HG03139 (cell line): ENCODE measurements at regions not wholly inside any gene's neighbourhood (a gene's known extent, or its start where the extent isn't known, plus 50 kb on each side); places are given as distances from the start of the nearest gene placed in this dataset.
"Not testable (repeated sequence)": the region's sequence is repeated elsewhere in the genome, so short reads cannot be mapped to it uniquely, and the experiment has no call there.

Experiments used
- ATAC-seq: cut with Tn5 transposase; IDR thresholded peaks from one replicate; pipeline ENCODE4 v1.9.1; 2021; ENCODE audit not compliant: unreplicated experiment

- no peak for ATAC-seq
Observed at GRCh38 chr13:61144301-61144700, 271.3 kb downstream of the PCDH20 start.

- no peak for ATAC-seq
Observed at GRCh38 chr13:61142506-61142905, 273.1 kb downstream of the PCDH20 start.

GRCh38 chr13:61138857-61139256, 276.8 kb downstream of the PCDH20 start:
- ATAC-seq: no peak

- ATAC-seq: no peak
Observed at GRCh38 chr13:61136515-61136914, 279.1 kb downstream of the PCDH20 start.

- no peak for ATAC-seq
Observed at GRCh38 chr13:61136093-61136492, 279.6 kb downstream of the PCDH20 start.

GRCh38 chr13:61135583-61135982, 280.1 kb downstream of the PCDH20 start:
- ATAC-seq: no peak

- ATAC-seq: no peak
Observed at GRCh38 chr13:61128850-61129645, 286.6 kb downstream of the PCDH20 start.

- no peak for ATAC-seq
Observed at GRCh38 chr13:61123538-61124289, 291.9 kb downstream of the PCDH20 start.

DNA sequence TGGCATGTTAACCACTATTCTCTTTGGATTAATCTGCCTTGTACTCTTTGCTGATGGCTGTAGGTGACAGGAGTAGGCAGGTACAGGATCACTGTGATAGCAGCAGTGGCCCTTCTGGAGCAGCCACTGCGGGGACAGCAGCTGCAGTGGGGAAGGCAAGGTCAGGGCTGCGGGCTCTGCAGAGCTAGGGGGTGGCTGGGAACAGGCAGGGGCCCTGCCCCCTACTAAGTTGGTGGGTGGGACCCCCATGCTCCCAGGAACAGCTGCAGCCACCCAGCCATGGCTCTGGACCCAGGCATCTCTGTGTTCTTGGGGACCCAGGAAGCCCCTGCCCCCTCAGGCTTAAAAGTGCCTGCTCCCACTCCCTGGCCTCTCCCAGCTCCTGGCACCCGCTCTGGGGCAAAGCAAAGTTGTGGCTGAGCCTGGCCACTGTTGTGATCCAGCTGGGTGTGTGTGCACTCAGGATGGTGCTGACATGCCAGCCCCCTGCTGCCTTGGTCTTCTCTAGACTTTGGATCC, 302.4 kb downstream of the PCDH20 start:
- no peak for ATAC-seq

DNA sequence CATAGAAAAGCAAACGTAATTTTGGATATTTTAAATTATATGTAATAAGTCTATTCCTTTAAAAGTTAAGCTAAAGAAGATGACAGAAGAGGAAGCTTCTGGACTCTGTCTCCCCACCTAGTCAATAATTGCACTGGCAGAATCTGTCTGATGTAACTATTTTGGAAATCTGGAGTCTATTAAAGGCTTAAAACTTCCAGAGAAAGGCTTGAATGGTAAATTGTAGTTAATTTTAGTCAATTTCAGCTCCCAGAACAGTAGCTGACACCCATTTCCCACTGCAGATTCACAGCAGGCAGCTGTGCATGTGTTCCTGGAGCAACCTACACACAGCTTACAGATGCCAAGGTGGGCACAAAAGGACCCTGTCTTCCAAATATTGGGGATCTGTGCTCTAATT, 304.1 kb downstream of the PCDH20 start:
- no peak for ATAC-seq

GRCh38 chr13:61110732-61111131, 304.9 kb downstream of the PCDH20 start:
- ATAC-seq: no peak

- ATAC-seq: no peak
Observed at GRCh38 chr13:61109741-61110140, 305.9 kb downstream of the PCDH20 start.

DNA sequence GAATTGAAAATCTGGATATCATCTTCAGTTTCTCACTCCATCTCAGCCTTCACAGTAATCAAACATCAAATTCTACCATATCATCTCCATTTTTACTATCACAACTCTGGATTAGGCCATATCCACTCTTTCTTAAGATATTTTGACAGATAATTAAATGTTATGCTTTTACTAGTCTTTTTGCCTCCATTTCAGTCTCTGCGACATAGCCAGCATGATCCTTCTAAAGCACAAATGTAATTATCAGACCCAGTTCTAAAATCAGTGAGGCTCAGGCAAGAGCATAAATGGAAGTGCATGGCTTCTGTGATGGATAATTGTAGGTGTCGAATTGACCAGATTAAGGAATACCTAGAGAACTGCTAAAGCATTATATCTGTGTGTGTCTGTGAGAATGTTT, 307.7 kb downstream of the PCDH20 start:
- no peak for ATAC-seq

GRCh38 chr13:61095885-61096284, 319.8 kb downstream of the PCDH20 start:
- ATAC-seq: no peak

DNA sequence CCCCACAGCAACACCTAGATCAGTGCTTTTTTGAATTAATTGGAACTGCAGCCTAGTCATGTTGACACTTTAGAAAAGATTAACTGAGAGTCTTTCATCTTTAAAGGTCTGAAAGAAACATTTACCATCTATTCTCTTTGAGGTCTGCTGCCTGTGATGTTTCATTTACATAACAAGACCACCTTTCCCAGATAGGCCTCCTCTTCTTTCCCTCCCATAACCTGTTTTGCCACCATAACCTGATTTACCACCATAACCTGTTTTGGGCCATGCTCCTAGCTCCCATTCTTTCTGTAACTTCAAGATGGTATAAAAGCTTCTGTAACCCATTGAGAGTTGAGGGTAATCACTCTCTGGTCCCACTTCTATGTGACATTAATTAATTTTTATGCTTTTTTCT, 320.8 kb downstream of the PCDH20 start:
- ATAC-seq: no peak

DNA sequence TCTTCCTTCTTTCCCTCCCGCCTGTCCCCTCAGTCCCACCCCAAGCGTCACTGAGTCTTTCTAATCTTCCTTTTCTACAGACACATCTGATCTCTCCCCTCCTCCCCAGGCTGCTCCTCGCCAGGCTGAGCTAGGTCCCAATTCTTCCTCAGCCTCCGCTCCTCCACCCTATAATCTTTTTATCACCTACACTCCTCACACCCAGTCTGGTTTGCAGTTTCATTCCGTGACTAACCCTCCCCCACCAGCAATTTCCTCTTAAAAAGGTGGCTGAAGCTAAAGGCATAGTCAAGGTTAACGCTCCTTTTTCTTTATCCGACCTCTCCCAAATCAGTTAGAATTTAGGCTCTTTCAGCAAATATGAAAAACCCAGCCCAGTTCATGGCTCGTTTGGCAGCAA, 325.8 kb downstream of the PCDH20 start:
- not testable (repeated sequence) for ATAC-seq

GRCh38 chr13:61086087-61086486, 329.6 kb downstream of the PCDH20 start:
- no peak for ATAC-seq

DNA sequence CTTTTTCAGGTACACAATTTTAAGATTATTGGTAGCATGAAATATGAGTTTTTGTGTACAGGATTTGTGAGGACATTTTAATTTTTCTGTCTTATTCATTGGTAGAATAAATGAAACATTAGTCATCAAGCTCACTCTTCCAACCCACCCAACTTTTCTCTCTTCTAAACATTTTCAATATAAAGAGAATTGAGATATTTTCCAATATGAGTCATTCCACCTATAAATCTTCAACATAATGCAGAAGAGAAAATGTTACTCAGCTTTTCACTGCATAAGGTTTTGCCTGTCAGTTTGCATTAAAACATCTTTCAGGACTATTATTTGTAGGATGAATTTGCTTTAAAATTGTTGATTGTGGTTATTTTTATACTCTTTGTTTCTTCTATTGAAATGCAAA, 330.7 kb downstream of the PCDH20 start:
- no peak for ATAC-seq

DNA sequence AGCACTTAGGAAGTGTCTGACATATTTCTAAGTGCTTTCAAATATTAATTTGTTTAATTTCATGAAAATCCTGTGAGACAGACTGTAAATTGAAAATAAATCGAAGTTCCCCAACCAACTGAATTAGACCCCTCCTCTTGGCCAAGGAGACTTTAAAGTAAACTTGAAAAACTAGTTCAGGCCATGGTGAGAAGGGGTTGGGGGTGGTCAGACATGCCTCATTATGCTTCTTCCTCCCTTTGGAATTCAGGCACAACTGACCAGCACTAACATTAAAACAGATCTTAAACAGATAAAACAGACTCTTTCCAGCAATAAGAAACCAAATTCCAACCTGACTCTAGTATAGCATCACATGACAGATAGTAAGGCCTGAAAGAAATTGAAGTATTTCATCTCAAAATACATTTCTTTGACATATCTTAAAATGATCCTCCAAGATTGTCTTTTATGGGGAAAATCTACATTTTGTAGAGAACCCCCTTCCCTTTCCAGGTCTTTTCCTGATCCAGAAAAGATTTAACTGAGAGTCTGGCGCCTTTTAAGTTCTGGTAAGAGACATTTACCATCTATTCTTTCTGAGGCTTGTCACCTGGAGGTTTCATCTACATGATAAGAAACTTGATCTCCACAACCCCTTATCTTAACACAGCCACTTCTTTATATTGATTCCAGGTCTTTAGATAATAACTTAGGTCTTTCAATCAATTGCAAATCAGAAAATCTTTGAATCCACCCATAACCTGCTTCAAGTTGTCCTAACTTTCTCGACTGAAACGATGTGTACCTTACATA, 336.5 kb downstream of the PCDH20 start:
- ATAC-seq: no peak

DNA sequence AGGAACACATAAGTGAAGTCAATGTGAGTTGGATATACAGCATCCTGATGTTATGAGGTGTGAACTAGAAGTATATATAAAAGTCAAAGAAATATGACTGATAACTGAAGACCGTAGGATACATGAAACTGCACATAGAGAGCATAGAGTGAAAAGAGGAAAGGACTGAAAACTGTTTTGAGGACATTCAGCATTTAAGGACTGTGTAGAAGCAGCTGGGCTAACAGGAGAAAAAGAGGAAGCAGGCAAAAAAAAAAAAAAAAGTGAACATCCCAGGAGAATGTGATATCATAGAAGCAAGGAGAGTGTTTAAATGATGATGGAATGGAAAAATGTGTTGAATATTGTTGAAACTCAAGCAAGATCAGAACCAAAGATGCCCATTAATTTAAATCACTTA, 363.5 kb downstream of the PCDH20 start:
- no peak for ATAC-seq

- ATAC-seq: no peak
Observed at GRCh38 chr13:61045251-61045650, 370.4 kb downstream of the PCDH20 start.
